ENCODE measurements at regions not wholly inside any gene's neighbourhood (a gene's known extent, or its start where the extent isn't known, plus 50 kb on each side); places are given as distances from the start of the nearest gene placed in this dataset.

GRCh38 chr10:47060356-47060755 is 149.1 kb downstream of the PTPN20 start:
- TF ChIP-seq, protein P1, sequence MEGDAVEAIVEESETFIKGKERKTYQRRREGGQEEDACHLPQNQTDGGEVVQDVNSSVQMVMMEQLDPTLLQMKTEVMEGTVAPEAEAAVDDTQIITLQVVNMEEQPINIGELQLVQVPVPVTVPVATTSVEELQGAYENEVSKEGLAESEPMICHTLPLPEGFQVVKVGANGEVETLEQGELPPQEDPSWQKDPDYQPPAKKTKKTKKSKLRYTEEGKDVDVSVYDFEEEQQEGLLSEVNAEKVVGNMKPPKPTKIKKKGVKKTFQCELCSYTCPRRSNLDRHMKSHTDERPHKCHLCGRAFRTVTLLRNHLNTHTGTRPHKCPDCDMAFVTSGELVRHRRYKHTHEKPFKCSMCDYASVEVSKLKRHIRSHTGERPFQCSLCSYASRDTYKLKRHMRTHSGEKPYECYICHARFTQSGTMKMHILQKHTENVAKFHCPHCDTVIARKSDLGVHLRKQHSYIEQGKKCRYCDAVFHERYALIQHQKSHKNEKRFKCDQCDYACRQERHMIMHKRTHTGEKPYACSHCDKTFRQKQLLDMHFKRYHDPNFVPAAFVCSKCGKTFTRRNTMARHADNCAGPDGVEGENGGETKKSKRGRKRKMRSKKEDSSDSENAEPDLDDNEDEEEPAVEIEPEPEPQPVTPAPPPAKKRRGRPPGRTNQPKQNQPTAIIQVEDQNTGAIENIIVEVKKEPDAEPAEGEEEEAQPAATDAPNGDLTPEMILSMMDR (IDR thresholded peaks at IDR 0.05): no peak
- TF ChIP-seq POLR2A (IDR thresholded peaks at IDR 0.05) (no peak), POLR2AphosphoS5 (IDR thresholded peaks at IDR 0.05) (no peak), EP300 (IDR thresholded peaks at IDR 0.05) (no peak)
